Coronary artery (tissue), 2 donors: ENCODE measurements at regions not wholly inside any gene's neighbourhood (a gene's known extent, or its start where the extent isn't known, plus 50 kb on each side); places are given as distances from the start of the nearest gene placed in this dataset.
A peak's percentile ranks its signal among the peaks of the same experiment; 100 is the strongest.

Experiments
- DNase-seq: peaks from one replicate; pipeline ENCODE4 v3.0.0-alpha.2; 2017; ENCODE audit warnings: low spot score
- H3K27ac ChIP-seq, 2 donors: fragments of 200-600 bp; sonication (generic); one replicate each; pipeline ENCODE4 v1.5.1; 2016 to 2019
- H3K4me3 ChIP-seq: fragments of 200-600 bp; sonication (generic); 2 replicates; pipeline ENCODE4 v1.5.1; 2016; ENCODE audit warnings: mild to moderate bottlenecking, moderate library complexity
- TF ChIP-seq, protein P1 (sequence below): fragments of 200-600 bp; sonication (generic); IDR thresholded peaks from one replicate; pipeline ENCODE4 v1.5.1; 2019; ENCODE audit warnings: antibody characterized with exemption

DNA sequence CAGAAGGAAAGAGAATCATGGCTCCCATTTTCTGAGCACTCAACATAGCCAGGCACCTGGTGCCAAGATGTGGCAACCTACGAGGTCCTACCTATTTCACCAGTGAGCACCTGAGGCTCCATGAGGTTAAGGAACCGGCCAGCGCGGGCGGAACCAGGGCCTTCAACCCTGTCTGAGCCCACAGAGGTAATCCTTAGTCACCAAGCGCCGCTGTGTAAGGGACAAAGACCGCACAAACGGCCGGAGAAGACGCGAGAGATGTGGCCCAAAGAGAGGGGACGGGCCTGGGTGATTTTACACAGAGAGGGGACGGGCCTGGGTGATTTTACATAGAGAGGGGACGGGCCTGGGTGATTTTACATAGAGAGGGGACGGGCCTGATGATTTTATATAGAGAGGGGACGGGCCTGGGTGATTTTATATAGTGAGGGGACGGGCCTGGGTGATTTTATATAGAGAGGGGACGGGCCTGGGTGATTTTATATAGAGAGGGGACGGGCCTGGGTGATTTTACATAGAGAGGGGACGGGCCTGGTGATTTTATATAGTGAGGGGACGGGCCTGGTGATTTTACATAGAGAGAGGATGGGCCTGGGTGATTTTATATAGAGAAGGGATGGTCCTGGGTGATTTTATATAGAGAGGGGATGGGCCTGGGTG is 114.2 kb downstream of the SMIM20 start:
- TF ChIP-seq, protein P1, sequence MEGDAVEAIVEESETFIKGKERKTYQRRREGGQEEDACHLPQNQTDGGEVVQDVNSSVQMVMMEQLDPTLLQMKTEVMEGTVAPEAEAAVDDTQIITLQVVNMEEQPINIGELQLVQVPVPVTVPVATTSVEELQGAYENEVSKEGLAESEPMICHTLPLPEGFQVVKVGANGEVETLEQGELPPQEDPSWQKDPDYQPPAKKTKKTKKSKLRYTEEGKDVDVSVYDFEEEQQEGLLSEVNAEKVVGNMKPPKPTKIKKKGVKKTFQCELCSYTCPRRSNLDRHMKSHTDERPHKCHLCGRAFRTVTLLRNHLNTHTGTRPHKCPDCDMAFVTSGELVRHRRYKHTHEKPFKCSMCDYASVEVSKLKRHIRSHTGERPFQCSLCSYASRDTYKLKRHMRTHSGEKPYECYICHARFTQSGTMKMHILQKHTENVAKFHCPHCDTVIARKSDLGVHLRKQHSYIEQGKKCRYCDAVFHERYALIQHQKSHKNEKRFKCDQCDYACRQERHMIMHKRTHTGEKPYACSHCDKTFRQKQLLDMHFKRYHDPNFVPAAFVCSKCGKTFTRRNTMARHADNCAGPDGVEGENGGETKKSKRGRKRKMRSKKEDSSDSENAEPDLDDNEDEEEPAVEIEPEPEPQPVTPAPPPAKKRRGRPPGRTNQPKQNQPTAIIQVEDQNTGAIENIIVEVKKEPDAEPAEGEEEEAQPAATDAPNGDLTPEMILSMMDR: no peak
- DNase-seq: no peak
- H3K27ac ChIP-seq: no peak overlapping the region
- H3K4me3 ChIP-seq: no peak overlapping the region

DNA sequence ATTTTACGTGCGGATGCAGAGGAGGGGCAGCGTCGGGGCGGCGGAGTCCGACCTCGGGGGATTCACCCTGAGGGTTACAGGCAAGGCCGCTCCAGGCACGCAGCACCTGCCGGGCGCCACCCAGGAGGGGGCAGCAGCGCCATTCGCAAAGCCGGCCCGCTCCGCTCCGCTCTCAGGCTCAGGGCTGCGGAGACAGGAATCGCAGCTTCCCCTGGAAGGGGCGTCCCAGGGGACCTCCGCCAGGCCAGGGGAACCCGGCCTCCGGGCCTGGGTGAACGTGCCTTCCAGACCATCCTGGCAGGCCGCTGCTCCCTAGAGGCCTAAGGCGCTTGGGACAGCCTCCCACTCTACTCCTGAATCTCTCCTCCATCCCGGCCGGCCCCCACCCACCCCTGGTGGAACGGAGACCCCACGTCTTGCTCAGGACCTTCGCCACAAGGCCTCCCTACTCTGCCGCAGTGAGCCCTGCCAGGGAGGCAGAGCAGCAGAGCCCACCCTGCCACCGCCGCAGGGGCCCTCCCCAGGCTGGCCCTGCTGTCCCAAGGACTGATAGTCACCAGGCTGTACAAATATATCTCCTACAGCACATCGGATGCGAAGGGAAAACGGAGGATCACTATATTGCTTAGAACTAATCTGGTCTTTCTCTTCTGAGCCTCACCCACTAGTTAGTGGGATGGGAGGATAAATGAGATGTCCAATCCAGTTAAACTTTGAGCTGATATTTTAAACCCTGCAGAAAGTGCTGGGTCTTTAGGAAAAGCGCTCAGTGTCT is 115.0 kb downstream of the SMIM20 start:
- TF ChIP-seq, protein P1: peak; percentile 28
- Histone ChIP-seq H3K4me3 (peak overlapping the region; percentile 54), H3K27ac (peak overlapping the region in 1 of 2 donors; percentile 25)
- no peak for DNase-seq

DNA sequence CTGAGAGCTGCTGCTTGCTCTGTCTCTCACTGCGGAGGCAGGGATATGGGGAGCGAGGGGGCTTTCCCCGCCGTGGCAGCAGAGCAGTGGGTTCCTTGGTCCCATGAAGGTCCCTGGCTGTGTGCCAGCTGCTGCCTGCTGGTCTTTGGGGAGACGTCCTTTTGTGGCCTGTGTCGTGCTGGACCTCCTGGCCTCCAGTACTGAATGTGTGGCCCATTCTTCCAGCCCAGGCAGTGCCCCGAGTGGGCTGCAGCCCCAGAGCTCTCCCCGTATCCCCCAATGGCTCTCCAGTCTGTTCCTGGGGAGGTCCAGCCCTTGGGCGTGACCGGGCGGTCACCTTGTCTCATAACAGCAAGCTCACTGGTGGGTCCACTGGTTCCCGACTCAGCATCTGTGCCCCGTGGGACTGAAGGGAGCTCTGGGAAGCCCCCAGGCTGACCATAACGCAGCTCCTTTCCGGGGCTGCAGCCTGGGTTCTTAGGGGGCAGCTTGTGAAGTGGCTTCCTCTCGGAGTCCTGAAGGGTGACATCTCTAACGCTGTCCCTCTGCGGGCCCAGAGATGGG is 115.6 kb downstream of the SMIM20 start:
- TF ChIP-seq, protein P1: no peak
- H3K27ac ChIP-seq: no peak overlapping the region
- H3K4me3 ChIP-seq: no peak overlapping the region
- no peak for DNase-seq

DNA sequence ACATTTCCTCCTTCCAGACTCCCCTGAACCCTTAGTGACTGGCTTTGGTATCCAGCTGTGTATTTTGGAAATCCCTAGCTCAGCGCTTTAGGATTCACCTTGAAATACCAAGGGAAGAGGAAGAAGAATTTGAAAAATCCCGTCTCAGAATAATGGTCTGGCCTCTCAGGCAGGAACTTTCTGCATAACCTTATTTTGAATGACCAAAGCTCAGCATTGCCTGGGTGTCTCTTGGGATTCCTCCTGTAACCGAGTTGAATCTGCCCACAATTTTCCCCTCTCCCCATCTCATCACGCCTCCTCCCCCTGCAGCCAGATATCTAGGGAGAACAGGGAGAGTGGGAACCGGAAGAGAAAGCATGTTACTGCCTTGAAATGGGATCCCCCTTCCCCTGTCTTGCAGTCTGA is 116.2 kb downstream of the SMIM20 start:
- no peak overlapping the region for H3K4me3 ChIP-seq
- TF ChIP-seq, protein P1: no peak
- no peak overlapping the region for H3K27ac ChIP-seq
- DNase-seq: no peak

DNA sequence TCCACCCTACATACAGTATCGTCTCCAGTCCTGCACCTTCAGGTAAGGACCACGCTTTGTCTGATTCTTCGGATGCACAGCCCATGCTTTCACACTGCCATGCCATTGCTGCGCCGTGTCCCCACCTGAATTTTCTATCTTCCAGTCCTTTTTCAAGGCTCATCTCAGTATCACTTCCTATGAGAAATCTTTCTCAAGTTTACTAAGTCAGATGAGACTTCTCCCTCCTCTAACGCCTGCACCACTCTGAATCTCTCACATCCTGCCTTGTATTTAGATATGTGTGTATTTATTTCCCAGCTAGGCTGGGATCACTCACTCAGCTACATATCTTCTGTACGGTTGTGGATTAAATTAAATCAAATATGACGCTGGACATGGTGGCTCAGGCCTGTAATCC is 116.8 kb downstream of the SMIM20 start:
- Histone ChIP-seq H3K27ac (no peak overlapping the region), H3K4me3 (no peak overlapping the region)
- DNase-seq: no peak
- TF ChIP-seq, protein P1: no peak

DNA sequence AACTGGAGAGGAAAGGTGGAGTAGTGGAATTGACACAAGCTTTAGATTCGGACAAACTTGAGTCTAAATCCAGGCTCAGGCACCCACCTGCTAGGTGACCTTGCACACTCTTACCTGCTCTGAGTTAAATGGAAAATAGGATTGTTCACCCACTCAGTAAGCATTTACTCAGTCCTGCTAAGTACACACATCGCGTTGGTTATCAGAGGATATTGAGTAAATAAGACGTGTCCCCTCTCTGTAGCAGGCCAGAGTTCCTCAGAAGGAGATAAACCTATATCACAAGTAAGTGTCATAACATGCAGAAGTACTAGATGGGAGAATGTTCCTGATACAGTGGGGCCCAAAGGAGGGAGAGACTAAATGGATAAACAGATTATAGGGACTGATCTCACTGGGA is 117.7 kb downstream of the SMIM20 start:
- Histone ChIP-seq H3K4me3 (no peak overlapping the region), H3K27ac (peak overlapping the region in 1 of 2 donors; percentile 75)
- TF ChIP-seq, protein P1: no peak
- no peak for DNase-seq
